Activated naive CD4-positive, alpha-beta T cell (primary cell): ENCODE measurements at regions not wholly inside any gene's neighbourhood (a gene's known extent, or its start where the extent isn't known, plus 50 kb on each side); places are given as distances from the start of the nearest gene placed in this dataset.

Experiments used
- DNase-seq, 4 experiments: peaks; one replicate each; lab custom pipeline; 2025; lab: John Stamatoyannopoulos, UW

DNA sequence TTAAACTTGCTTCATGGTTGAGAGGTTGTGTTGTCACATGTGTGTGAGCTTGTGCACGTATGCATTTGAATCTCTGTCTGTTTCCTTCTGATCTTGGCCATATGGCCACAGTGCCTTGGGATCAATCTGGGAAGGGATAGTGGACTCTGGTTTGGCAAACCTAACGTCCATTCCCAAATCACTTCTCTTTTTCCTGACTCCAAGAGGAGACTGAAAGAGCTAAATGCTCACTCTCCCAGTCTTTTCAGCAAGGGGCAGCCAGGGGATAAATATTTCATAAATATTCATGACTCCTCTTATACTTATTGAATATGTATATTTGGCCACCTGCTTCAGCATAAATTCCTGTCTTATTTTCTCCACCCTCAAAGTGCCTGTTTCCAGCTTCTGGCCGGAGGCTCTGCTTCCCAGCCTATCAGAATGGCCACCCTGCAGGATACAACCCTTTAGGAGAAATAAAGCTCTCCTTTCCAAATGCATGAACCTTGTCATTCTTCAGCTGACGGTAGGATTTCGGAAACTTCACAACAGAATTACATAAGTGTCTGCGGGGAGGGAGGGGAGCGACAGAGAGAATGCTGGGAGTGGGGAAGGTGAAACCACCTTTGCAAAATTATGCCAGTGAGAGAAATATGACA, 112.2 kb upstream of the COPS8 start:
- no peak for DNase-seq

DNA sequence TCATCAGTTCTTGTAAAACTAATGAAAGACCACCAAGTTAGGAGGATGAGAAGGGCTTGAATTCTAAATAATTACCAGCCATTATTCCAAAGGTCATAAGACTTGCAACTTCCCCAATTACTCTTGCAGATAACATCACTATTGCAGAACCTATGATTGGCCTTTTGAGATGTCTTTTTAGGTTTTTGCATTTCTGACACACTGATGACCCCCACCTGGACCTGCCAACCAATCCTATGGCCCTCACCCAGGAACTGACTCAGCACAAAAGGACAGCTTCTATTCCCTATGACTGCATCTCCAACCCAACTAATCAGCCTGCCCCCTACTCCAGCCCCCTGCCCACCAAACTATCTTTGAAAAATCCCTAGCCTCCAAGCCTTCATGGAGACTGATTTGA, 111.5 kb upstream of the COPS8 start:
- DNase-seq, result no peak

DNA sequence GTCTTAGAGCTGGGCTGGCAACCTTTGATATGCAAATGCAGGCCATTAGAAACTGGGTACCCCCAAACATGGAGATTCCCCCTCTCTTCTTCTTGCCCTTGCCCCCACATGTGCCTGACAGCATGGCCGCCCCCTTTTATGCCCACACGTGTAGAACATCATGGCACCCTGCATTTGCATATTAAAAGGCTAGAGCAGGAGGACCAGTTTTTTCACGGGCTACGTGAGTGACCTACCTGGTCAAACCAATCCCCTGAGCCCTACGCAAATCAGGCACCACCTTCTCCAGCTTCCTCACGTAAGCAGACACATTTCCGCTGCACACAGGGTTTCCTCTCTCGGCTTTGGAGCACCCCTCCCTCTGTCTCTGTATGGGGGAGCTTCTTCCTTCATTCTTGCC, 110.9 kb upstream of the COPS8 start:
- DNase-seq, result no peak

DNA sequence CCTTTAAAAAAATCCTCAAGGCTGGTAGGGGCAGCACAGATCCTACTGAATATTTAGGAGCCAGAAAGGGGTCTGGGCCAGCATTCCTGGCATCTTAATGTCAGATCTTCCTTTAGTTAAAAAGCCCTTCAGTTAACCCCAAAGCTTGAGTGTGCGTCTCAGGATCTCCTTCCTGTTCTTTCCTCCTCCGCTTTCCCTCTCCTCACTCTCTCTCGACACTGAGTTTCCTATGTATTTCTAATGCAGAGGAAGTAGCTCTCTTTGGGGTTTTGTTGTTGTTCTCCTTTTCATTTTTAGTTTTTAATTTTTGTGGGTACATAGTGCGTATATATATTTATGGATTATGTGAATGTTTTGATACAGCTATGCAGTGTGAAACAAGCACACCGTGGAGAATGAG, 109.9 kb upstream of the COPS8 start:
- no peak for DNase-seq

DNA sequence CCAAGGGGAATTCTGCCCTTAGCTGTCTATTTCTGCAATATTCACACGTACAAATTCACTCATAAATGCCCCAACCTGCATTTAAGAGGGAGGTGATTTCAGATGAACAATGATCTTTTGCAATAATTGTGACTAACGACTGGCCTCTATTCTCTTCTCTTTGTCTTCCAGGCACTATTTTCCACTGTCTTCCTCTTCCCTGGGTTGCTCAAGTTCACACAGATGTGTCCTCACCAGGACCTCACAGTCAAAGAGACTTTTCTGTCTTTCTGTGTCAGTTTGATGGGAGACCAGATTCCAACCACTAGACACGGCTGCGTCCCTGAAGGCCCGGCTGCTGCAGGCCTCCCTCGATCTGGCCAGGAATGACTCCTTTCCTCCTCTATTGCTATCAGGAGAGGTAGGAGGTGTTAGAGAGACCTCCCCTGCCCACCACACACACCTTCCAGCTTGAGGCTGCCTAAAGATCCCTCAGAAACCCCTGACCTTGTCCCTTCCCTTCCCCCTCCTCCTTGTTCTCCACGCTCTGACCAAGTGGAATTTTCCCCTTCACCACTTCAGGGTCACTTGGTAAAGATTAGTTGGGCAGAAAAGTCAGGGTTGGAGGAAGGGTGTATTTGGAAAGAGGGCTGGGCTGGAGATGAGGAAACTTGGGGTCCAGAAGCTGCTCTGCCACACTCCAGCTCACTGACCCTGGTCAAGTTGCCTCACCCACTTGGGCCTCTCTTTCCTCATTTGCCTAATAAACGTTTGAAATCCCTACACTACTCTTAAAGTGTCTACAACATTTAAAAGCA, 109.2 kb upstream of the COPS8 start:
- no peak for DNase-seq

DNA sequence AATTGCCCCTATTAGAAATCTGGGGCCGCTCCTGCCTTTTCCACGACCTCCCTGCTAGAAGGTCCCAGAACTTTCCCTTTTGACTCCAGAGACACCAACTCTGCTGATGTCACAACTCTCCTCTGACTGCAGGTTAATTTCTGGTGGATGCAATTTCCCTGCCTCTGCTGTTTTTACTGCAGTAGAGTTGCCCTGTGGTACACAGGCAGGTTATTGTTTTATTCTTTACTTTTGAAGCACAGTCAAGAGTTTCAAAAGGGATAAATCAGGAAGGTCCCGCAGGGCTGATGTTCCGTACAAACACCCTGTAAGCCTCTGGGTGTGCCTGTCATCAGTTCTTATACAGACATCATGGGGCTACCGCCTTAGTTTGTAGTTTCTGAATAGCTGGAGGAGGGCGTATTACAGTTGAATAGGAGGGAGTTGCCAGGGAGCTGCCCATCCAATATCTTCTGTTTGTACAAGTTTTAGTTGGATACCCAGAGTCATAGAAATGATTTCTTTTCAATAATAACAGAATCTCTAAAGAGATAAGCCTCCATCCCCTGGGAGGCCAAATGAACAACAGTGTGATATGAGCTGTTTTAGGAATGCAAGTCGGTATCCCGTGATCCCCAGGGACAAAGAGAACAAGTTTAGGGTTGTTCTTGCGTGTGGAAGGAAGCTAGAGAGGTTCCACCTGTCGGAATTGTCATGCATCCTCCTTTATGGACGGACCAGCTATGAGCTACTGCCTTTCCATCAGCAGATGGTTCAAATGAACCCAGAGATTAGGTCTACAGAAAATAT, 108.4 kb upstream of the COPS8 start:
- no peak for DNase-seq

DNA sequence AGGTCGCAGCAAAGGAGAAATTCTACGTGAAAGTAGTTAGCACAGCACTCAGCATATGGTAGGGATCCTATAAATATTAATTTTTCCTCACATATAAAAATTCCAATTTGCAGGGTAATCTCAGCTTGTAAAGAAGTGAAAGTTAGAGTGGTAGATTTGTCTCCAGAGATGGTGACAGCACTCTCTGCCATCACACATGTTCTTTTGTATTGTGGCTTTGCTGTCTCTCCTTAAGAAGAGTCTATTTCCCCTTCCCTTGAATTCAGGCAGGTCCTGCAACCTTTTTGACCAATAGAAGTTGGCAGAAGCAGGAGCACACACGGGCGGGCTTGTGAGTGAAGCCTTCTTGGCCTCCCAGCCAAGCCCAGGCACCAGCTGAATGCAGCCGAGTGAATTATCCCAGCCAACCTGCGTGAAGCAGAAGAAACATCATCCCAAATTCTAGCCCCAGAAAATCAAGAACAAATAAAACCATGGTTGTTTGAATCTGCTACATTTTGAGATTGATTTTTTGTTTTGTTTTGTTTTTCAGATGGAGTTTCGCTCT, 107.8 kb upstream of the COPS8 start:
- DNase-seq, result no peak

DNA sequence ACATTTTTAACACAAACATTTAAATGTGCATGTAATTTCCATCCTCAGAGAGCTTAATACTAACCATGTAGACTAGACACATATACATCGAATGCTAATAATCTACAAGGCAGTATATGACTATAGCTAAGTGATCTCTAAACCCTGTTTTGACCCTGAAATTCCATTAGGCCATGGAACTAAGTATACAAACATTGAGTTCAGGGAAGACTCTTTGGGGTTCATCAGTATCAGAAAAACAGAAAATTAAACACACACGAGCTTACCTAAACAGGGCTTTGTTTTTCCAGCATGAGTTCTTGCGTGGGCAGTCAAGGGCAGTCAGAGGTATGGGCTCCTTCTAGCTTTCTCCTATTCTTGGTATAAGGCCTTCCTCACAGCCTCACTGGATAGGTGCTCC, 106.0 kb upstream of the COPS8 start:
- DNase-seq, result no peak

DNA sequence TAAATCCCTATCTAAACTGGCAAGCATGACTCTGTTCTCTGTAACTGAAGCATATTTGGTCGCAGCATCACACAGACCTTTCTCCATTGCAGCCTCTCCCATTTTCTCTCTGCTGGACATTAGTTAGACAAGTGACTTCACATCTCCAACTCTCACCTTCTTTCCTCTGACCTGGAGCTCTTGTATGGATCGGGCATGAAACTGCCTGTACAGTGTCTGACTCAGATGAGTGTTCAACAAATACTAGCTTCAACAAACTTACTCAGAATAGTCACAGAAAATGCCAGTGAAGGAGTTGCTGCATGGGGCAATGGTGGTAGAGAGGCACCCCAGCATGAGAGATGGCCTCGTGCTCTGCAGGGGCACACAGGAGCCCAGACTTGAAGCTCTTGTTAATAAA, 104.7 kb upstream of the COPS8 start:
- DNase-seq, result no peak

DNA sequence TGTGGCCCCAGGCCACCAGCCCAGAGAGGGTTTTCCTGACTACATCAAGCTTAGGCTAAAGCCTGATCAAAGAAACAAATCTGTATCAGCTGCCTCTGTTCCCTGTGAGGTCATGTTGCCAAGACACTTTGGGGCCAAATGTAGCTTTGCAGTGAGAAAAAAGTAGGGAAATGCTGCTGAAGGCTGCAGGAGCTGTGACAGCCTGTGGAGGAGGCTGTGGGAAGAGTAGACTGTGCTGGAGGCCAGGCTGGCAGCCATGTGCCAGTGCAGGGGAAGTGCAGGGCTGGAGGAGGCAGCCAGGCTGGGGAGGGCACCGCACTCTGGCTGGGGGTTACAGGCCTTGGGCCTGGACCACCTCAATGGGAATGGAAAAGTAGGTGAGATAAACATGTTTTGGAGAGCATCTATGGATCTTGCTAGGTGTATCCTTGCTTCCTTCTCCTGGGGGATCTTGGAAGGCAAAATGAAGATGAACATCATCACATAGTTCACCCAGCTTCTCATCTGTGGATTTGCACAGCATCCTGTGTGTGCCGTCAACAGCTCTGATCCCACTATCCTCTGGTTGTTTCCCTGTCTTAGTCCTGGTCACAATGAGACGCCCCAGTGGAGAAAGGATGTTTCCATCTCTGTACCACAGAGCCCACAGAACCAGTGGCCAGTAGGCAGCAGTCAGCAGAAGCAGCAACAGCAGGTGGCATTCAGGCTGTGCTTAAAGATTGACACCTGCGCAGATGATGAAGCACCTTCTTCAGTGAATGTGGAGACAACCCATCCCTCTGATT, 103.8 kb upstream of the COPS8 start:
- no peak for DNase-seq

DNA sequence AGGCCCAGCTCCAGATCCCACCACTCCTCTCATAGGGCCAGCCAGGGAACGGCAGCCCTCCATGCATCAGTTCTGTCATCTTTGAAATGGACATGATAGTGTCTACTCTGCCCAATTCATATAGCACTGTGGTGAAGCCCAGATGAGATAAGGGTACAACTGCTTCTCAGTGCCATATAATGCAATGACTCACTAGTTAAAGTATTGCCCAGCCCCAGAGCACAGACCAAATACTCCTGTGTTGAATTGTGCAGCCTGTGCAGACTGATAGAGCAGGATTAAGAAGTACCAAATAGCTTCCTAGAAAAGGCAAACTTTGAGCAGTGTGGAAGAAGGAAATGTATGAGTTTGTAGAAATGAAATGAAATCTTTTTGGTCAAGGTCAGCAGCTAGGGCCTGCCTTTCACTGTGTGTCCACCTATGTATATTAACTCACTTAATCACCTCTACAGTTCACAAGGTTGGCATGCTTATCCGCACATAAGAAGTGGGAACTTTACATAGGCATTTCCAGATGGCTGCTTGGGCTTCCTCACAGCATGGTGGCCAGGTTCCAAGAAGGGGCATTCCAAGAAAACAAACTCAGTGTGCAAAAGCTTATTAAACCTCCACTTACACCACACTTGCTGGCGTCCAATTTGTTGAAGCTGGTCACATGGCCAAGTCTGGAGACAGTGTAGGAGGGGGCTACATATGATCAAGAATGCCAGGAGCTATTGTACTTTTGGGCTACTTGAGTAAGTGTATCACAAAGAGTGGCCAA, 102.8 kb upstream of the COPS8 start:
- DNase-seq, result no peak

DNA sequence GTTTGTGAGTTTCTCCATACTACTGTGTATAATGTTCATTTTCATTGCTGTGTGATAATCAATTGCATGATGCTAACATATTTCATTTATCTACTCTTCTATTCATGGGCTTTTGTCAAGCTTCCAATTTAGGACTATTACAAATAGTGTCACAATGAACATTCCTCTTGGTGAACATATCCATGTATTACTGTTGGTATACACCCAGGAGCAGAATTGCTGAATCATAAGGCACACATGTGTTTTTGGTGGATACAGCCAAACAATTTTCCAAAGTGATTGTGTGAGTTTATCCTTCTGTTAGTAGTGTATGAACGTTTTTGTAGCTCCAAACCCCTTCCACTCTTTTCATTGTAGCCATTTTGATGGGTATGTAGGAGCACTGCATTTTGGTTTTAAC, 101.6 kb upstream of the COPS8 start:
- DNase-seq, result no peak

DNA sequence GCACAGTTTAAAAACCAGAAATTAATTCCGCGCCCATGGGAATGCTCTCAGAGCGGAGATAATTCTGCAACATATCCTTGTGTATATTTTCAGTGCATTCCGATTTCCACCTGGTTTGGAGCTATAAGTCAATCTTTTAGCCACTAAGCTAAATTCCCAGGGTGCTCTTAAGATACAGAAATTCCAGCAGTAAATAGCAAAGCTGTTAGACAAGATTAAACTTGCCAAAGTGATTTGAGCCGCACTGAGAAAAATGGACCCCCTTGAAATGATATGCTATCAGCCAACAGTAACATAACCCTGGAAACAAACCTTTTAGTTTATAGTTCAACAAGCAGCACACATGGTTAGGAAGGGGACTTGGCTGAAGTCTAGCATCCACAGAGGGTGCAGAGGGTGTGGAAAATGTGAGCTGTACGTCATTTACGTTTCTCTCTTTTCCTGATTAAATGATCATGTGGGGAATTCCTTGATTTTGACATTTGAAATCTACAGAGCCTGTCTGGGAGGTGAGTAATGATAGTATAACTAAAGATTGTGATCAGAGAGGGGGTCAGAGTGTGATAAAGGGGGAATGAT, 99.8 kb upstream of the COPS8 start:
- no peak for DNase-seq

DNA sequence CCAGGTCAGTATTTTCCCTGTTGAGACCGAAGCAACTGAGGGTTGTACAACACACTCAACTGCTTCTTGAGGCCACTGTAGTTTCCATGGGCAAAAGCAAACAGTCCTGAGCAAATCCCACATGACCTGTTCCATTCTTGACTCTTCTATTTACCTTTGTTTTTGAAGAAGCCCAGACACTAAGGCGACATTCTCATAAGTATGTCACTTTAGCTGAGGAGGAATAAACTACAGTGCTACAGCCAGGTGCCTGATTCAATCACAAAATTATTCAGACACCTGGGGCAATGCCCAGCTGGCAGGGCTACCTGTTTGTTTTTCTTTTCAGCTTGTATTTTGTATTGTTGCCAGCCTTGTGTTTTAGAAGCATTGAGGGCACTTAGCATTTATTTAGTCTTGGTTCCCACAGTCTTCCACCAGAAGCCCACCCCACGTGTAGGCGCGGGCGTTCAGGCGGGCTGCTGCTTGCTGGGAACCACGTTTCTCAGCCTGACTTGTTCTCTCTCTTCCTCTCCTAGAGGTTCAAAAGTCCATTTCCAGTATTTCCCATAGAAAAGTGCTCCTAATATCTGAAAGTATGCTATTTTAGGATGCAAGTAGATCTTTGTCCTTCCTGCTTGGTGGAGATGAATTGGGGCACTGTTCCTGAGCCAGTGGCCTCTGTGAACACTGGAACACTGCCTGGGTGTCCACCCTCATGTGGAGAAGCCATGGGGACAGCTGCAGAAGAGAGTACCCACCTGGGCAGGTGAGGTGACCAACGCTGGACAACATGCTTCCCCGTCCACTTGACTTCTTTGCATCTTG, 99.0 kb upstream of the COPS8 start:
- no peak for DNase-seq

DNA sequence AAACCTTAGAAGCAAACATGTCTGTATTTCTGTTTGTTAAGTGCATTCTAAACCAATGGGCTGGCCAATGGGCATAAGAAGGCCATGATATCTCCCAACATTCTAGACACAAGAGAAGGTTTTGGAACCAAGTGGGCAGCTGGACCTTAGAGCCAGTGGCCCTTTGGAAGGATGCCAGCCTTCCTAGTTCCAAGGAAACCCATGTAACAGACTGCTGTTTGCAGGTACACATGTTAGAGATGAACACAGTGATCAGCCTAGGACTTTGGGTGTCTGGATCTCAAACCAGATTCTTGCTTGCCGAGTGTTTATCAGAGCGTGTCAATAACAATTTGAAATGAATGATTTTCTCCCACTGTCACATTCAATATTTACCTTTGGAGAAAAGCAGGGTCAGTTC, 97.5 kb upstream of the COPS8 start:
- no peak for DNase-seq

DNA sequence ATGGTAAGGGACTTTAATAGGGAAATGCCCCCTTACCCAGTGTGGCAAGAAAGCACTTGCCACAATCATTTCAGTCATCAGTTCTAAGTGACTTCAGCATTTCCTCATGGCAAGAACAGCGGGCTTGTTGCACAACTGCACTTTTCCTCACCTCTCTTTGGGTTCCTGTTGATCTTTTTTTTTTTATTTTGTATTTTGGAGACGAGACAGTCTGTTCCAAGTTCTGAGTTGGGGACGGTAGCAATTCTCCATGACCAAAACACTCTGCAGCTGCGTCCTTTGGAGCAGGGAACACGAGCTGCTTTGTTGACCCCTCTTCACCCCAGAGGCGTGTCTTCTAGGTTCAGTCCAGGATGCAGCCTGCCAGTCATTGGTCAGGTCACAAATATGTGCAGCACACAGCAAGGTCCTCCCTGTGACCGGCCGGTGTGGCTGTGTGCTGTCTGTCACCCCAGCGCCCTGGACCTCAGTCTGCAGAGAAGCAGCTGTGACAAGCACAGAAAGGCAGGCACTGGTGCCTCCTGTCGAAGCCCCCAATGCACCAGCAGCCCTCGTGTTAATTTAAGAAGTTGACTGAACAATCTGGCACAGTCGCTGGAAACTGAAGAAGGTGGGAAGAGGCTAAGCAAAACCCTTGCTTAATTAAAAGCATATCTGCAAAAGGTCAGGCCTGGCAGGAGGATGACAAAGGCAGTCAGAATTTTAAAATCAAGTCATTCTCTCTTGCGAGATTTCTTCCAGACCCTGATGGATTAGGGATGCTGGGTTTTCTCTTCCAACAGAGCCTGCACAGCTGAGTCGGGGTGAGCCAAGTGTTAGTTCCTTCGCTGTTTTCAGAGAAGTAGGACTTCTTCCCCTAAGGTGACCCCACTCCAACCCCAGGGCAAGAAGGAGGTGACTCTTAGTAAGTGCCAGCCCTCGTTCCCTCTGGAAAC, 96.7 kb upstream of the COPS8 start:
- no peak for DNase-seq

DNA sequence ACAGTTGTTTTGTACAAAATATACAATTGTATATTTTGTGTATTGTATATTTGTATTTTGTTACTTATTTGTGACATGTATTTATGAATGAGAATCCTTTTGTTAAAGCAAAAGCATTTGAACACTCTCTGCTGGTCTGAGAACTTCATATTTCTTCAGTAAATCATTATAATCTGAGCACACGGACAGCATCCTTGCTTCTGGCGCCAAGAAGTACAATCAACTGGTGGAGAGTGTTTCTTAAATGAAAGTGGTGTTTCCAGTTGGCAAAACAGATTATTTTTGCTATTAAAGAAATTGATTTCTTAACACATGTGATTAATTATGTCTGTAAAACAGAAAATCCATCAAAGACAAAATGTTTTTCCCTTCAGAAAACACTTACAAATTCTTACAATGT, 95.1 kb upstream of the COPS8 start:
- DNase-seq, result no peak

DNA sequence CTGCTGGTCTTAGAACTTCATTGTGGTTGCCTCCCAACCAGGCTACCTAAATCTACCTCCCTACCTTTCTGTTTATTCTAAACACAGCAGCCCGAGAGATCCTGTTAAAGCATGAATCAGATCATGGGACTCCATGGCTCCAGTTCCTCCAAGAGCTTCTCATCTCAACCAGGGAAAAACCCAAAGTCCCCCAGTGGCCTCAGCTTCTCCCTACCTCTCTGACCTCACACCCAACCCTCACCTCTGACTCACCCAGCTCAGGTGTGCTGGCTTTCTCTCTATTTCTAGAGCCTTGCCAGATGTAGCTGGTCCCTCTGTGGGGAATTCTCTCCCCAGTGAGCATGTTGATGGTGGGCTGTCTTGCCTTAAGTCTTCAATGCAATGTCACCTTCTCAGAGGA, 93.8 kb upstream of the COPS8 start:
- DNase-seq, result no peak

DNA sequence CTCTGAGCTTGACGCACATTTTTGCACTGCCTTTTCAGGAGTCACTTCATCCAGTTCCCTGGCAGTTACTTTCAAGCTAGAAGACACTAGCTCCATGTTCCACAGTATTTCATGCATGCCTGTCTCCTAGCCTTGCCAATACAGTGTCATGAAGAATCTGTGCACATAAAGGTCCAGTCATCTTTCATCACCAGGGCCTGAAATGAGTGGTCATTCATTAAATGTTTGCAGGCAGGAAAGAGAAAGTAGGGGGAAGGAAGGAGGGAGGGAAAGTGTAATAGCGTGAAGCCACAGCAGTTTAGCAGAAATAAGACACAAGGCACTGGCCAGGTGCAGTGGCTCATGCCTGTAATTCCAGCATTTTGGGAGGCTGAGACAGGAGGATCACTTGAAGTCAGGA, 92.4 kb upstream of the COPS8 start:
- no peak for DNase-seq
